GM06990 (cell line): ENCODE measurements at regions not wholly inside any gene's neighbourhood (a gene's known extent, or its start where the extent isn't known, plus 50 kb on each side); places are given as distances from the start of the nearest gene placed in this dataset.

ENCODE experiments used
- DNase-seq: peaks from one replicate; pipeline ENCODE4 v3.0.0-alpha.2; 2011; ENCODE audit not compliant: insufficient read length; ENCODE audit errors: extremely low read depth
- H3K27me3 ChIP-seq: replicated peaks from 2 replicates; pipeline ENCODE4 v1.6.0; 2011; ENCODE audit warnings: low read length; ENCODE audit not compliant: control insufficient read depth, insufficient read depth
- H3K36me3 ChIP-seq: 2 replicates; pipeline ENCODE4 v1.5.1; 2011; ENCODE audit warnings: low read length; ENCODE audit not compliant: control insufficient read depth, insufficient read depth
- H3K4me3 ChIP-seq: replicated peaks from 2 replicates; pipeline ENCODE4 v1.5.1; 2011; ENCODE audit warnings: low read depth, mild to moderate bottlenecking, control low read depth, low read length
- CTCF ChIP-seq: IDR thresholded peaks from 2 replicates; pipeline ENCODE4 v1.5.1; 2011; ENCODE audit warnings: low read length, control low read depth, mild to moderate bottlenecking, inconsistent platforms; ENCODE audit not compliant: insufficient read depth, poor library complexity, severe bottlenecking

- Histone ChIP-seq H3K27me3 (no peaks in the 10 kb centered on the region), H3K4me3 (no peak overlapping the region), H3K36me3 (no peaks in the 10 kb centered on the region)
- no peak for TF ChIP-seq CTCF
- no peak for DNase-seq
These were observed 324.1 kb downstream of the DHX15 start for GRCh38 chr4:24260133-24260715.

- no peaks in the 10 kb centered on the region for H3K36me3 ChIP-seq
- no peak for TF ChIP-seq CTCF
- H3K27me3 ChIP-seq = no peaks in the 10 kb centered on the region
- no peak overlapping the region for H3K4me3 ChIP-seq
- no peak for DNase-seq
These were observed 327.8 kb downstream of the DHX15 start for GRCh38 chr4:24256547-24256946.

- Histone ChIP-seq H3K36me3 (no peaks in the 10 kb centered on the region), H3K27me3 (no peaks in the 10 kb centered on the region), H3K4me3 (no peak overlapping the region)
- no peak for DNase-seq
- no peak for TF ChIP-seq CTCF
These were observed 328.3 kb downstream of the DHX15 start for GRCh38 chr4:24256066-24256465.

- TF ChIP-seq CTCF = no peak
These were observed 332.2 kb downstream of the DHX15 start for GRCh38 chr4:24252121-24252520.

GRCh38 chr4:24251589-24251988 is 332.8 kb downstream of the DHX15 start:
- Histone ChIP-seq H3K4me3 (no peak overlapping the region), H3K36me3 (no peaks in the 10 kb centered on the region), H3K27me3 (no peaks in the 10 kb centered on the region; the same call in 1 of the 2 replicates)
- no peak for TF ChIP-seq CTCF
- no peak for DNase-seq

More at GRCh38 chr4:24252121-24252520, 332.2 kb downstream of the DHX15 start:
- no peak for DNase-seq
- no peak overlapping the region for H3K4me3 ChIP-seq
- no peaks in the 10 kb centered on the region for H3K36me3 ChIP-seq
- H3K27me3 ChIP-seq = no peaks in the 10 kb centered on the region; the same call in 1 of the 2 replicates

- no peak overlapping the region for H3K4me3 ChIP-seq
- no peaks in the 10 kb centered on the region for H3K36me3 ChIP-seq
- TF ChIP-seq CTCF = no peak
- DNase-seq = no peak
- H3K27me3 ChIP-seq = no peaks in the 10 kb centered on the region; the same call in 1 of the 2 replicates
These were observed 334.4 kb downstream of the DHX15 start for GRCh38 chr4:24249972-24250371.
